Endothelial cell of umbilical vein (primary cell): ENCODE measurements at regions not wholly inside any gene's neighbourhood (a gene's known extent, or its start where the extent isn't known, plus 50 kb on each side); places are given as distances from the start of the nearest gene placed in this dataset.

Experiments used
- BruUV-seq: library from RNA; stranded (reverse); fragments of 400-500 nt; replicated peaks from 2 replicates; lab custom pipeline; 2021; lab: Mats Ljungman, UMichigan
- CTCF ChIA-PET: fragments of 300-600, 350-600 bp; sonication (Branson Sonifier 250); formaldehyde crosslinking; loops from one replicate; lab custom pipeline; 2021; ENCODE audit warnings: antibody characterized with exemption, inconsistent platforms; lab: Charles Lee
- POLR2A ChIA-PET: fragments of 300-600, 350-600 bp; sonication (Branson Sonifier 250); formaldehyde crosslinking; loops from one replicate; lab custom pipeline; 2021; ENCODE audit warnings: antibody characterized with exemption, inconsistent platforms; lab: Charles Lee
- DNase-seq: peaks from one replicate; pipeline ENCODE4 v3.0.0-alpha.2; 2011; ENCODE audit warnings: low read depth, low spot score
- FAIRE-seq: peaks from 2 replicates; lab custom pipeline; 2011; peaks lifted over from hg19 to GRCh38; lab: Jason Lieb, UNC
- H2AFZ ChIP-seq: 2 replicates; pipeline ENCODE4 v1.6.0; 2012; ENCODE audit warnings: low read depth, low read length, control low read depth, inconsistent platforms
- H3K27ac ChIP-seq: 2 replicates; pipeline ENCODE4 v1.5.1; 2011; ENCODE audit warnings: low read depth, mild to moderate bottlenecking, control low read depth, low read length, moderate library complexity; ENCODE audit not compliant: insufficient read depth
- H3K27me3 ChIP-seq, 2 experiments: 2 replicates each; pipeline versions ENCODE4 v1.6.0 to v1.6.1; 2011; ENCODE audit warnings: low read length in 2 of 2, mixed read lengths in 1 of 2; ENCODE audit not compliant: control insufficient read depth in 2 of 2, insufficient read depth in 2 of 2
- H3K36me3 ChIP-seq, 2 experiments: 2 replicates in 1 of 2; 3 replicates in 1 of 2; pipeline ENCODE4 v1.5.1; 2011; ENCODE audit warnings: low read length in 2 of 2, mild to moderate bottlenecking in 1 of 2, moderate library complexity in 1 of 2; ENCODE audit not compliant: control insufficient read depth in 2 of 2, insufficient read depth in 2 of 2; ENCODE audit errors: extremely low read depth in 1 of 2
- H3K4me1 ChIP-seq: 3 replicates; pipeline ENCODE4 v1.5.1; 2011; ENCODE audit warnings: mild to moderate bottlenecking, low read length; ENCODE audit not compliant: control insufficient read depth, insufficient read depth; ENCODE audit errors: extremely low read depth
- H3K4me2 ChIP-seq: 2 replicates; pipeline ENCODE4 v1.6.1; 2011; ENCODE audit warnings: low read length, control low read depth, mixed read lengths; ENCODE audit not compliant: insufficient read depth
- H3K4me3 ChIP-seq, 3 experiments: fragments of 200-600 bp in 1 of 3; sonication (generic), shearing (Covaris generic) in 1 of 3; replicated peaks in 1 of 3; 2 replicates each; pipeline ENCODE4 v1.5.1; 2011 to 2016; ENCODE audit warnings: control low read depth in 3 of 3, low read length in 3 of 3, mild to moderate bottlenecking in 2 of 3, inconsistent platforms in 1 of 3, low read depth in 1 of 3, moderate library complexity in 1 of 3; ENCODE audit not compliant: insufficient read depth in 1 of 3
- H3K79me2 ChIP-seq: 2 replicates; pipeline ENCODE4 v1.6.0; 2012; ENCODE audit warnings: low read length, inconsistent platforms; ENCODE audit not compliant: control insufficient read depth, insufficient read depth
- H3K9ac ChIP-seq: replicated peaks from 2 replicates; pipeline ENCODE3; 2011; ENCODE audit warnings: low read length, control low read depth; ENCODE audit not compliant: insufficient read depth; ENCODE audit errors: extremely low read depth
- H3K9me1 ChIP-seq: replicated peaks from 3 replicates; pipeline ENCODE4 v1.6.0; 2011; ENCODE audit warnings: mild to moderate bottlenecking, low read length; ENCODE audit not compliant: control insufficient read depth, insufficient read depth; ENCODE audit errors: extremely low read depth
- H3K9me3 ChIP-seq: replicated peaks from 2 replicates; pipeline ENCODE4 v1.5.1; 2012; ENCODE audit warnings: low read length, inconsistent platforms; ENCODE audit not compliant: control insufficient read depth, insufficient read depth
- H4K20me1 ChIP-seq: replicated peaks from 2 replicates; pipeline ENCODE3; 2011; ENCODE audit warnings: mild to moderate bottlenecking, low read length; ENCODE audit not compliant: control insufficient read depth, insufficient read depth; ENCODE audit errors: extremely low read depth
- EZH2 ChIP-seq: IDR thresholded peaks from 2 replicates; pipeline ENCODE4 v1.6.1; 2012; ENCODE audit warnings: borderline replicate concordance, low read depth, mild to moderate bottlenecking, moderate library complexity, low read length, inconsistent platforms; ENCODE audit not compliant: severe bottlenecking
- FOS ChIP-seq: IDR thresholded peaks from 2 replicates; pipeline ENCODE4 v1.6.1; 2011; ENCODE audit warnings: mild to moderate bottlenecking, low read length, moderate library complexity, borderline replicate concordance; ENCODE audit not compliant: insufficient read depth
- GATA2 ChIP-seq: IDR thresholded peaks from 2 replicates; pipeline ENCODE4 v1.7.0; 2011; ENCODE audit warnings: low read depth, mild to moderate bottlenecking, moderate library complexity, mixed read lengths, low read length; ENCODE audit not compliant: insufficient read length, insufficient read depth
- JUN ChIP-seq: IDR thresholded peaks from 2 replicates; pipeline ENCODE4 v1.6.1; 2011; ENCODE audit warnings: borderline replicate concordance, low read depth; ENCODE audit not compliant: insufficient read length, insufficient read depth
- MAX ChIP-seq: IDR thresholded peaks from 2 replicates; pipeline ENCODE4 v1.6.1; 2011; ENCODE audit not compliant: insufficient read depth, insufficient read length
- MYC ChIP-seq: IDR thresholded peaks from one replicate; pipeline ENCODE4 v1.6.1; 2011; ENCODE audit warnings: mild to moderate bottlenecking, low read depth, low read length
- POLR2A ChIP-seq: IDR thresholded peaks from 2 replicates; pipeline ENCODE4 v1.6.1; 2012; ENCODE audit warnings: low read depth, mild to moderate bottlenecking, control low read depth, low read length
- POLR2AphosphoS5 ChIP-seq: IDR thresholded peaks from 2 replicates; pipeline ENCODE4 v1.6.1; 2012; ENCODE audit warnings: low read depth, mild to moderate bottlenecking, control low read depth, low read length, moderate library complexity; ENCODE audit not compliant: insufficient read depth
- dilution Hi-C: fragments of 300-500 bp; cut with MboI; formaldehyde crosslinking; loops from one replicate; pipeline ENCODE4 v1.15.0; 2019; ENCODE audit warnings: low sequenced_read_pairs; ENCODE audit not compliant: extremely low pct_ligation_motif_present
- intact Hi-C: fragments of 100-400 bp; cut with micrococcal nuclease; formaldehyde crosslinking; loops from one replicate; pipeline ENCODE4 v1.10.0; 2022
- TF ChIP-seq, protein P1 (sequence below), 2 donors: IDR thresholded peaks; 1 replicate in 1 of 2; 2 replicates in 1 of 2; pipeline ENCODE4 v1.5.1; 2011; ENCODE audit warnings: low read length in 2 of 2, mild to moderate bottlenecking in 2 of 2, moderate library complexity in 2 of 2, control low read depth in 1 of 2, inconsistent platforms in 1 of 2, low read depth in 1 of 2; ENCODE audit not compliant: insufficient read depth in 1 of 2; ENCODE audit errors: extremely low read depth in 1 of 2

DNA sequence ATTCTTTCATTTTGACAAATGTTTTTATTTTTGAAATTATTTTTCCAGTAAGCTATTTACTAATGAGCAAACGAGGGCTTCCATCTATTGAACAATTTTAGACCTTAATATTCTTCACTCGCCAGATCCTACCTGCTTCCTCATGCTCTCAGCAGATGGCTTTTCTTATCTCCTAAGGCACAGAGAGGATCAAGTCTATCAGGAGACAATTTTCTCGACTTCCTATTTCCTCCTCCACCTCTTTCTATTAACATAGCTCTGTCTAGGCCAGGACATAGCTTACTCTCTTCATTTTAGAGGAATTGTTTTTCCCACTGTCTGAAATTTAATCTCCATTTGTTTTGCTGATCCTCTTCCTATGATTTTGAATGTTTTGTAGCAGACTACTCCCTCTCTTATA lies 87.0 kb upstream of the MAN1A1 start:
- Histone ChIP-seq H3K79me2 (no peaks in the 10 kb centered on the region), H4K20me1 (no peaks in the 10 kb centered on the region), H3K9me3 (no peaks in the 10 kb centered on the region), H3K27ac (no peak overlapping the region), H3K36me3 (no peaks in the 10 kb centered on the region), H3K9ac (no peak overlapping the region), H3K4me2 (no peak overlapping the region), H3K4me1 (no peaks in the 10 kb centered on the region), H2AFZ (no peak overlapping the region), H3K27me3 (no peaks in the 10 kb centered on the region), H3K4me3 (no peak overlapping the region), H3K9me1 (no peaks in the 10 kb centered on the region)
- ChIA-PET POLR2A (no interaction called here), CTCF (no interaction called here)
- intact Hi-C loops (no loop called here), dilution Hi-C loops (no loop called here)
- no peak for FAIRE-seq
- no peak for DNase-seq
- TF ChIP-seq FOS = no peak
- TF ChIP-seq, protein P1, sequence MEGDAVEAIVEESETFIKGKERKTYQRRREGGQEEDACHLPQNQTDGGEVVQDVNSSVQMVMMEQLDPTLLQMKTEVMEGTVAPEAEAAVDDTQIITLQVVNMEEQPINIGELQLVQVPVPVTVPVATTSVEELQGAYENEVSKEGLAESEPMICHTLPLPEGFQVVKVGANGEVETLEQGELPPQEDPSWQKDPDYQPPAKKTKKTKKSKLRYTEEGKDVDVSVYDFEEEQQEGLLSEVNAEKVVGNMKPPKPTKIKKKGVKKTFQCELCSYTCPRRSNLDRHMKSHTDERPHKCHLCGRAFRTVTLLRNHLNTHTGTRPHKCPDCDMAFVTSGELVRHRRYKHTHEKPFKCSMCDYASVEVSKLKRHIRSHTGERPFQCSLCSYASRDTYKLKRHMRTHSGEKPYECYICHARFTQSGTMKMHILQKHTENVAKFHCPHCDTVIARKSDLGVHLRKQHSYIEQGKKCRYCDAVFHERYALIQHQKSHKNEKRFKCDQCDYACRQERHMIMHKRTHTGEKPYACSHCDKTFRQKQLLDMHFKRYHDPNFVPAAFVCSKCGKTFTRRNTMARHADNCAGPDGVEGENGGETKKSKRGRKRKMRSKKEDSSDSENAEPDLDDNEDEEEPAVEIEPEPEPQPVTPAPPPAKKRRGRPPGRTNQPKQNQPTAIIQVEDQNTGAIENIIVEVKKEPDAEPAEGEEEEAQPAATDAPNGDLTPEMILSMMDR (IDR thresholded peaks at IDR 0.05; ENCODE audit: extremely low read depth in 1 of 2, insufficient read depth in 1 of 2, low read depth in 1 of 2, low read length in 2 of 2) = no peak
- no TSS peak for BruUV-seq

DNA sequence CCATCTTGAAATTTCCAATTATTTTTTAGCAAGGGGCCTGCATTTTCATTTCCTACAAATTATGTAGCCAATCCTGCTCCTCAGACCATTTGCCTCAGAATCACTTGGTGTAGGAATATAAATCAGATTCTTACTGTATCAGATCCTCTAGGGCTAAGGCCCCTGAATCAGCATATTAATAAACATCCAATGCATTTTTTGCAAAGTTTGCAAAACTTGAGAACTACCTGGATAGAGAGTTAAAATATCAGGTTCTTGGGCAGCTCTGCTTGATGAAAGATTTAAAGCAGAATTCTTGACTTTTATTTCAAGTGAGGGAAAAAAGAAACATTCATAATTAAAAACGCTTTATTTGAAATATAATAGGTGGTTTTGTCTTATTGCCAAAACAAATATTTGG lies 82.2 kb upstream of the MAN1A1 start:
- TF ChIP-seq POLR2A (no peak), POLR2AphosphoS5 (no peak), MAX (no peak), GATA2 (no peak), EZH2 (no peak), JUN (no peak), FOS (no peak), MYC (no peak)
- TF ChIP-seq, protein P1 (IDR thresholded peaks at IDR 0.05; ENCODE audit: extremely low read depth in 1 of 2, insufficient read depth in 1 of 2, low read depth in 1 of 2, low read length in 2 of 2) = no peak
- dilution Hi-C loops (no loop called here), intact Hi-C loops (no loop called here)
- Histone ChIP-seq H3K9ac (no peak overlapping the region), H2AFZ (no peak overlapping the region), H3K79me2 (no peaks in the 10 kb centered on the region), H3K27me3 (no peaks in the 10 kb centered on the region), H4K20me1 (no peaks in the 10 kb centered on the region), H3K4me1 (no peaks in the 10 kb centered on the region), H3K4me3 (no peak overlapping the region), H3K9me3 (no peaks in the 10 kb centered on the region), H3K9me1 (no peaks in the 10 kb centered on the region), H3K36me3 (no peaks in the 10 kb centered on the region), H3K4me2 (no peak overlapping the region), H3K27ac (no peak overlapping the region)
- POLR2A ChIA-PET = no interaction called here
- DNase-seq (no peak), FAIRE-seq (no peak)
- CTCF ChIA-PET = no interaction called here
- no TSS peak for BruUV-seq
